Posterior vena cava (tissue), 2 donors: ENCODE measurements at regions not wholly inside any gene's neighbourhood (a gene's known extent, or its start where the extent isn't known, plus 50 kb on each side); places are given as distances from the start of the nearest gene placed in this dataset.
"Not testable (repeated sequence)": the region's sequence is repeated elsewhere in the genome, so short reads cannot be mapped to it uniquely, and the experiment has no call there.

Source experiments
- DNase-seq: peaks from one replicate; pipeline ENCODE4 v3.0.0-alpha.2; 2020; ENCODE audit warnings: low spot score
- intact Hi-C, 2 donors: fragments of 100-400 bp; cut with DNase I; formaldehyde crosslinking; loops; one replicate each; pipeline versions ENCODE4 v1.14.1 to v1.14.2; 2022 to 2023
- donor health status: DM: yes; HTN: yes; CAD: no.
- donor health status: DM: yes; HTN: yes; CAD: no.

DNA sequence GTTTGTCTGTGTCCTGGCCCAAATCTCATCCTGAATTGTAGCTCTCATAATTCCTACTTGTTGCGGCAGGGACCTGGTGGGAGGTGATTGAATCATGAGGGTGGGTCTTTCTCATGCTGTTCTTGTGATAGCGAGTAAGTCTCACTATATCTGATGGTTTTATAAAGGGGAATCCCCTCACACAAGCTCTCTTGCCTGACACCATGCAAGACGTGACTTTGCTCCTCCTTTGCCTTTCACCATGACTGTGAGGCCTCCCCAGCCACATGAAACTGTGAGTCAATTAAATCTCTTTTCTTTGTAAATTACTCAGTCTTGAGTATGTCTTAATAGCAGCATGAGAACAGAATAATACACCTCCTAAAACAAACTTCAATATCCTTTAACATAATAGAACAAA, 1065.6 kb downstream of the PLA2G4A start:
- no peak for DNase-seq
- intact Hi-C loops = no loop called here

- no peak for DNase-seq
- intact Hi-C loops = no loop called here
Measured at GRCh38 chr1:187903223-187903622, 1074.5 kb downstream of the PLA2G4A start.

- intact Hi-C loops = no loop called here
- DNase-seq = no peak
Measured at GRCh38 chr1:187909382-187909781, 1080.6 kb downstream of the PLA2G4A start.

GRCh38 chr1:187911820-187912219, 1083.1 kb downstream of the PLA2G4A start:
- intact Hi-C loops = no loop called here
- no peak for DNase-seq

GRCh38 chr1:187920976-187921375, 1092.2 kb downstream of the PLA2G4A start:
- DNase-seq = no peak

GRCh38 chr1:187921426-187921825, 1092.7 kb downstream of the PLA2G4A start:
- DNase-seq = no peak
- intact Hi-C loops = no loop called here

More at GRCh38 chr1:187920976-187921375, 1092.2 kb downstream of the PLA2G4A start:
- intact Hi-C loops = no loop called here

- DNase-seq = no peak
- intact Hi-C loops = no loop called here
Measured at GRCh38 chr1:187922255-187922654, 1093.5 kb downstream of the PLA2G4A start.

DNA sequence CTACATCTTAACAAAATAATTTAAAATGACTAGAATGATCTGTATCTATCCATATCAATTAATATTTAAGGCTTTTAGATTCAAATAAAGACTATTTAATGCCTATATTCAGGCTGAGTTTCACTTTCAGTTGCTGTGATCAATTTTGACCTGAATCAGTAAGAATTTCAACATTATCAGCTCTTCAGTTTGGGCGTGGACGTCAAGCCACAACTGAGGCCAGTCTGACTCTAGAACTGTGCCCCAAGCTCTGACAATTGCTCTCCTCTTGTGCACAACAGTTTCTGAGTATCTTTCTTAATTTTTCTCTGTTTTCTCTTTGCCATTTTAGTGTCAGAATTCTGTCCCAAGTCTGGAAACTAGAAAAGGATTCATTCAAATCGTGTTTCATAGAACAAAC, 1095.5 kb downstream of the PLA2G4A start:
- intact Hi-C loops = no loop called here
- no peak for DNase-seq

GRCh38 chr1:187928288-187928687, 1099.5 kb downstream of the PLA2G4A start:
- intact Hi-C loops = no loop called here

GRCh38 chr1:187928696-187929095, 1099.9 kb downstream of the PLA2G4A start:
- DNase-seq = no peak
- intact Hi-C loops = no loop called here

More at GRCh38 chr1:187928288-187928687, 1099.5 kb downstream of the PLA2G4A start:
- no peak for DNase-seq

DNA sequence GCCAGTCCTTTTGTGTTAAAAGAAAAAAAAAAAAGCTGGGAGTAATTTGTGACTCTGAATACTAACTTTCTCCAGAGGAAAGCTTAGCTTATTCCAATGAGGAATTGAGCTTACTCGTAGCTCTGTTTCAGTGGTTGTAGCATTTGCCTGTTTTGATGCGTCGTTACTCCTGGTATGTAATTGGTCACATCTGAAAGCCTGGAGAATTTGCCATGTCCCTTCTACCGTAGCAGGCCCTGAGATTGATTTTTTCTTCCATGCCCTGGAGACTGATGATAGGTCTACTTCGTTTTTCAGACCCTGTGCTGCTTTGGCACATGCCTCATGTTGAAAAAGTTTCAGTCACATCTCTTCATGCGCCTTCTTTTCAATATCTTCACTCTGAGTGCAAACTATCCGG, 1103.0 kb downstream of the PLA2G4A start:
- no peak for DNase-seq
- intact Hi-C loops = no loop called here

- no peak for DNase-seq
- intact Hi-C loops = no loop called here
Measured at GRCh38 chr1:187933562-187934419, 1105.0 kb downstream of the PLA2G4A start.

- intact Hi-C loops = no loop called here
- DNase-seq = no peak
Measured at GRCh38 chr1:187936667-187937066, 1107.9 kb downstream of the PLA2G4A start.

GRCh38 chr1:187938092-187938491, 1109.3 kb downstream of the PLA2G4A start:
- intact Hi-C loops = no loop called here
- no peak for DNase-seq

DNA sequence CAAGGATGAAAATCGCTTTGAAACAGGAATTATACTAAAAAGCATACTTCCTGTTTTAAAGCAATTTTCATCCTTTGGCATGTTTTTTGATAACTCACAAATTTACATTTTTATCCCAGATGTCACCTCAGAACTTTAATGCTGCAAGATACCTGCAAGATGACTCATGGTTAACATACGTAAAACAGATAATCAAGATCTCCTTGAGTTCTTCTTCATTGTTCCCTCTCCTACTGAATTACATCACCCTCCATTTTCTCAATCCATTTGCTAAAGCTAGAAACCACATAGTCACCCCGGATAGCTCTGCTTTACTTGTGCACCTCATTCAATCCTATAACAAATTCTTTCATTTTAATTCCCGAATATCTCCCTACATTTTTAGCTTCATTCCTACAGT, 1114.2 kb downstream of the PLA2G4A start:
- DNase-seq = no peak
- intact Hi-C loops = no loop called here

GRCh38 chr1:187943606-187944403, 1115.1 kb downstream of the PLA2G4A start:
- DNase-seq = no peak
- intact Hi-C loops = no loop called here

GRCh38 chr1:187946661-187947060, 1117.9 kb downstream of the PLA2G4A start:
- DNase-seq, intact Hi-C loops: not testable (repeated sequence)

GRCh38 chr1:187947359-187947758, 1118.6 kb downstream of the PLA2G4A start:
- intact Hi-C loops = no loop called here

GRCh38 chr1:187948170-187948794, 1119.5 kb downstream of the PLA2G4A start:
- no peak for DNase-seq
- intact Hi-C loops = no loop called here

More at GRCh38 chr1:187947359-187947758, 1118.6 kb downstream of the PLA2G4A start:
- DNase-seq = no peak

DNA sequence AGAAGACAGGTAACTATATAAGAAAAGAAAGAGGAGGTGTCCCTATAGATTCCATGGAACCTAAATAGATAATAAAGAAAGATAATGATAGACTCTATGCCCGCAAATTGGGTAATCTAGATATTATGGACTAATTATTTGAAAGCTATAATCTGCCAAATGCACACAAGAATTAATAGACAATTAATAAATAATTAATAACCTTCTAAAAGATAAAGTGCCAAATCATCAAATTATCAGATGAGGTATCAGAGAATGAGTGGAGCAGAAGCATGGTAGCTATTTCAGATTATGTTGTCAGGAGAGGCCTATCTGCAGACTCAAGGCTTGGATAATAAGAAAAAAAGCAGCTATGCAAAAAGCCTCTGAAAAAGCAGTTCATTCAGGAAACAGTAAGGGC, 1120.8 kb downstream of the PLA2G4A start:
- intact Hi-C loops = no loop called here

More for the DNA sequence above, 1120.8 kb downstream of the PLA2G4A start:
- DNase-seq = no peak
